ENCODE measurements at regions not wholly inside any gene's neighbourhood (a gene's known extent, or its start where the extent isn't known, plus 50 kb on each side); places are given as distances from the start of the nearest gene placed in this dataset.

DNA sequence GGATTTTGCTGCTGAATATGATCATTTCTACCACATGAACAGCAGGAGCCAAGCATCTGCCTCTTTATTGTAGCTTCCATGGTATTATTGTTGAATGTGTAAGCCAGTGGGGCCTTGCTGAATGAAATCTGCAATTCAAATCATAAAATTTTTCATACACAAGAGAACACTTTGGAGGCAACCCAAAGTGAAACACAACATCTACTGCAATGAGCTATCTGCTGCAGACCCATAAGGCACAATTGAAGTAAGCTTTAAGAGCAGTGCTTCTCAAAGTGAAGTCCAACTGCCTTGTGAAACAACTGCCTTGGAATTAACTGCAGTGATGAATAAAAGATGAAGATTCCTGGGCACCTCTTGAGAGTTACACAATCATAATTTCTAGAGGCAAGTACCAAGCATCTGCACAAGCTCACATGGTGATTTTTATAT, 626.3 kb upstream of the INTU start:
- no peaks in the 10 kb centered on the region for H3F3A ChIP-seq (ENCODE audit: control insufficient read depth, insufficient read depth)
- no peak overlapping the region for H3K27ac ChIP-seq (ENCODE audit: low read depth, low read length)
- H3K4me3 ChIP-seq (ENCODE audit: low read length) = no peak overlapping the region
- H3K27me3 ChIP-seq (ENCODE audit: control insufficient read depth, low read length) = no peaks in the 10 kb centered on the region
- H4K20me1 ChIP-seq (ENCODE audit: control insufficient read depth, insufficient read depth, low read depth, low read length) = no peaks in the 10 kb centered on the region
- no peaks in the 10 kb centered on the region for H3K79me2 ChIP-seq (ENCODE audit: control insufficient read depth, low read length)
- no peak overlapping the region for H3K4me2 ChIP-seq (ENCODE audit: low read length)
- TF ChIP-seq, protein P1, sequence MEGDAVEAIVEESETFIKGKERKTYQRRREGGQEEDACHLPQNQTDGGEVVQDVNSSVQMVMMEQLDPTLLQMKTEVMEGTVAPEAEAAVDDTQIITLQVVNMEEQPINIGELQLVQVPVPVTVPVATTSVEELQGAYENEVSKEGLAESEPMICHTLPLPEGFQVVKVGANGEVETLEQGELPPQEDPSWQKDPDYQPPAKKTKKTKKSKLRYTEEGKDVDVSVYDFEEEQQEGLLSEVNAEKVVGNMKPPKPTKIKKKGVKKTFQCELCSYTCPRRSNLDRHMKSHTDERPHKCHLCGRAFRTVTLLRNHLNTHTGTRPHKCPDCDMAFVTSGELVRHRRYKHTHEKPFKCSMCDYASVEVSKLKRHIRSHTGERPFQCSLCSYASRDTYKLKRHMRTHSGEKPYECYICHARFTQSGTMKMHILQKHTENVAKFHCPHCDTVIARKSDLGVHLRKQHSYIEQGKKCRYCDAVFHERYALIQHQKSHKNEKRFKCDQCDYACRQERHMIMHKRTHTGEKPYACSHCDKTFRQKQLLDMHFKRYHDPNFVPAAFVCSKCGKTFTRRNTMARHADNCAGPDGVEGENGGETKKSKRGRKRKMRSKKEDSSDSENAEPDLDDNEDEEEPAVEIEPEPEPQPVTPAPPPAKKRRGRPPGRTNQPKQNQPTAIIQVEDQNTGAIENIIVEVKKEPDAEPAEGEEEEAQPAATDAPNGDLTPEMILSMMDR (IDR thresholded peaks at IDR 0.05; ENCODE audit: low read depth, low read length, poor library complexity, severe bottlenecking) = no peak
- TF ChIP-seq EZH2phosphoT487 (IDR thresholded peaks at IDR 0.05; ENCODE audit: borderline replicate concordance, low read length) = no peak
- H3K4me1 ChIP-seq (ENCODE audit: control insufficient read depth, low read length) = no peaks in the 10 kb centered on the region
- H3K36me3 ChIP-seq (ENCODE audit: control insufficient read depth, low read length) = no peaks in the 10 kb centered on the region
- no peaks in the 10 kb centered on the region for H3K9me3 ChIP-seq (ENCODE audit: control insufficient read depth, insufficient read depth, low read length)
- no peaks in the 10 kb centered on the region for H3K9me2 ChIP-seq (replicated peaks; ENCODE audit: control insufficient read depth, low read length)

DNA sequence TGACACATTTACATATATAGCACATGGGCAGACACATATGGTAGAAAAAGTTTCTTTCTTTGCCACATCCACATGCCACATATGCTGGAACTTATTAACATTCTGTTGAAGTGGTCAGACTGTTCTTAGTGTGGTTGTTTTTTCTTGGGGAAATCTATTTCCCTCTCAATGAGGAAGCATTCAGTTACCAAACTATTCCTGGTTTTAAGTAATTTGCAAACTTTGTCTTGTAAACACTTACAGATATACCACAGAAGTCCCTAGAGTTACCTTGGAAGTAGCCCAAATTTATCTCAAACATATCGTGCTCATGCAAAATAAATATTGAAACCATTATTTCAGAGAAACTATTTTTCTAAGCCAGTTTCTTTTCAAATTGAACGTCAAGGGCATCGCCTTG, 625.5 kb upstream of the INTU start:
- Histone ChIP-seq H3K9me3 (ENCODE audit: control insufficient read depth, insufficient read depth, low read length) (no peaks in the 10 kb centered on the region), H4K20me1 (ENCODE audit: control insufficient read depth, insufficient read depth, low read depth, low read length) (no peaks in the 10 kb centered on the region), H3F3A (ENCODE audit: control insufficient read depth, insufficient read depth) (no peaks in the 10 kb centered on the region), H3K4me3 (ENCODE audit: low read length) (no peak overlapping the region), H3K36me3 (ENCODE audit: control insufficient read depth, low read length) (no peaks in the 10 kb centered on the region), H3K27me3 (ENCODE audit: control insufficient read depth, low read length) (no peaks in the 10 kb centered on the region), H3K4me2 (ENCODE audit: low read length) (no peak overlapping the region), H3K4me1 (ENCODE audit: control insufficient read depth, low read length) (no peaks in the 10 kb centered on the region), H3K9me2 (replicated peaks; ENCODE audit: control insufficient read depth, low read length) (no peaks in the 10 kb centered on the region), H3K27ac (ENCODE audit: low read depth, low read length) (no peak overlapping the region), H3K79me2 (ENCODE audit: control insufficient read depth, low read length) (no peaks in the 10 kb centered on the region)
- TF ChIP-seq, protein P1 (IDR thresholded peaks at IDR 0.05; ENCODE audit: low read depth, low read length, poor library complexity, severe bottlenecking) = no peak
- TF ChIP-seq EZH2phosphoT487 (IDR thresholded peaks at IDR 0.05; ENCODE audit: borderline replicate concordance, low read length) = no peak

DNA sequence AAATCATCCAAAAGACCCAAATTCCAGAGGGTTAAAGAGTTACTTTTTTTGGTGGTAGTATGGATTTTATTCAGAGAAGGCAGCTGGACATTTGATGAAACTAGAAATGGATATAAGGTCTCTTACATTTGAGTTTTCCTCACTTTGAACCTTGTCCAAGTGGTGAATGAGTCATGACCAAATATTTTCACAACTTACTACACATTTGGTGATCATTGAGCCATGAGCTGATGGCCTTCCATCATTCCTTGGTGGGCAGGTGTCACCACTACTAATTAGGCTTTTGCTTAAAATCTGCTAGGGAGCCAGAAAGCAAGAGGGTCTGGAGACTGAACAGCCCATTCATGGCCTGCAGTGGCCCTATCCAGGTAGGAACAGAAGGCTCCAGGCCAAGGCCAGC, 620.2 kb upstream of the INTU start:
- no peaks in the 10 kb centered on the region for H3K9me2 ChIP-seq (replicated peaks; ENCODE audit: control insufficient read depth, low read length)
- no peaks in the 10 kb centered on the region for H3F3A ChIP-seq (ENCODE audit: control insufficient read depth, insufficient read depth)
- H3K36me3 ChIP-seq (ENCODE audit: control insufficient read depth, low read length) = no peaks in the 10 kb centered on the region
- no peaks in the 10 kb centered on the region for H3K27me3 ChIP-seq (ENCODE audit: control insufficient read depth, low read length)
- no peaks in the 10 kb centered on the region for H4K20me1 ChIP-seq (ENCODE audit: control insufficient read depth, insufficient read depth, low read depth, low read length)
- TF ChIP-seq EZH2phosphoT487 (IDR thresholded peaks at IDR 0.05; ENCODE audit: borderline replicate concordance, low read length) = no peak
- TF ChIP-seq, protein P1 (IDR thresholded peaks at IDR 0.05; ENCODE audit: low read depth, low read length, poor library complexity, severe bottlenecking) = no peak
- no peaks in the 10 kb centered on the region for H3K79me2 ChIP-seq (ENCODE audit: control insufficient read depth, low read length)
- no peaks in the 10 kb centered on the region for H3K9me3 ChIP-seq (ENCODE audit: control insufficient read depth, insufficient read depth, low read length)
- H3K27ac ChIP-seq (ENCODE audit: low read depth, low read length) = no peak overlapping the region
- no peak overlapping the region for H3K4me3 ChIP-seq (ENCODE audit: low read length)
- H3K4me1 ChIP-seq (ENCODE audit: control insufficient read depth, low read length) = no peaks in the 10 kb centered on the region
- no peak overlapping the region for H3K4me2 ChIP-seq (ENCODE audit: low read length)
